CD4-positive, alpha-beta T cell (primary cell): ENCODE measurements at regions not wholly inside any gene's neighbourhood (a gene's known extent, or its start where the extent isn't known, plus 50 kb on each side); places are given as distances from the start of the nearest gene placed in this dataset.

Source experiments
- ATAC-seq: fragments of 200-7000 bp; cut with Tn5 transposase; one replicate; pipeline ENCODE4 v1.10.0; 2022; ENCODE audit warnings: mild to moderate bottlenecking; ENCODE audit not compliant: poor library complexity
- CTCF ChIA-PET: fragments of 350-600 bp; sonication (Branson Sonifier 250); formaldehyde crosslinking; loops from one replicate; lab custom pipeline; 2021; ENCODE audit warnings: antibody characterized with exemption, inconsistent platforms; lab: Charles Lee
- POLR2A ChIA-PET: fragments of 350-600 bp; sonication (Branson Sonifier 250); formaldehyde crosslinking; loops from one replicate; lab custom pipeline; 2021; ENCODE audit warnings: antibody characterized with exemption, inconsistent platforms; lab: Charles Lee
- DNase-seq, 14 experiments: peaks; one replicate each; pipeline ENCODE4 v3.0.0-alpha.2; 2013 to 2020; ENCODE audit warnings: mixed read lengths in 2 of 14
- H3K27ac ChIP-seq, 2 donors: one replicate each; pipeline versions ENCODE4 v1.5.1 to v1.7.0; 2013; ENCODE audit warnings: low read length in 2 of 2, low read depth in 1 of 2, mild to moderate bottlenecking in 1 of 2
- H3K27me3 ChIP-seq, 2 experiments: 1 replicate in 1 of 2; 2 replicates in 1 of 2; pipeline versions ENCODE4 v1.6.1 to v1.7.0; 2013; ENCODE audit warnings: low read length in 2 of 2, control low read depth in 1 of 2, mild to moderate bottlenecking in 1 of 2, moderate library complexity in 1 of 2; ENCODE audit not compliant: insufficient read depth in 2 of 2, control insufficient read depth in 1 of 2
- H3K36me3 ChIP-seq: one replicate; pipeline ENCODE4 v1.6.1; 2013; ENCODE audit warnings: low read length, control low read depth; ENCODE audit not compliant: insufficient read depth
- H3K4me1 ChIP-seq: one replicate; pipeline ENCODE4 v1.6.1; 2013; ENCODE audit warnings: low read length, control low read depth; ENCODE audit not compliant: insufficient read depth
- H3K4me3 ChIP-seq: one replicate; pipeline ENCODE4 v1.5.1; 2013; ENCODE audit warnings: mild to moderate bottlenecking, low read length, moderate library complexity
- H3K9me3 ChIP-seq, 2 experiments: 1 replicate in 1 of 2; 2 replicates in 1 of 2; pipeline versions ENCODE4 v1.6.1 to v1.7.0; 2013; ENCODE audit warnings: low read length in 2 of 2, mild to moderate bottlenecking in 2 of 2, control low read depth in 1 of 2, moderate library complexity in 1 of 2; ENCODE audit not compliant: control insufficient read depth in 1 of 2, insufficient read depth in 1 of 2
- H3K27ac Mint-ChIP-seq: one replicate; pipeline ENCODE4 v1.8.0; 2020; ENCODE audit warnings: mixed read lengths
- H3K27me3 Mint-ChIP-seq: one replicate; pipeline ENCODE4 v1.8.0; 2021; ENCODE audit warnings: mixed read lengths
- H3K36me3 Mint-ChIP-seq: one replicate; pipeline ENCODE4 v1.8.0; 2021; ENCODE audit warnings: low read depth, mixed read lengths
- H3K4me1 Mint-ChIP-seq: one replicate; pipeline ENCODE4 v1.8.0; 2021; ENCODE audit warnings: low read depth, mixed read lengths
- H3K4me3 Mint-ChIP-seq: one replicate; pipeline ENCODE4 v1.8.0; 2020; ENCODE audit warnings: mild to moderate bottlenecking, mixed read lengths
- H3K9me3 Mint-ChIP-seq: one replicate; pipeline ENCODE4 v1.8.0; 2020; ENCODE audit warnings: mixed read lengths
- intact Hi-C, 2 experiments: fragments of 100-400 bp; cut with DNase I in 1 of 2; cut with micrococcal nuclease in 1 of 2; formaldehyde crosslinking; loops; one replicate each; pipeline versions ENCODE4 v1.15.1 to v1.9.0; 2023 to 2025; cut with DNase I, micrococcal nuclease
- TF ChIP-seq, protein P1 (sequence below): fragments of 200-600 bp; IDR thresholded peaks from one replicate; pipeline ENCODE4 v1.8.0; 2022; ENCODE audit warnings: antibody characterized with exemption, mild to moderate bottlenecking

DNA sequence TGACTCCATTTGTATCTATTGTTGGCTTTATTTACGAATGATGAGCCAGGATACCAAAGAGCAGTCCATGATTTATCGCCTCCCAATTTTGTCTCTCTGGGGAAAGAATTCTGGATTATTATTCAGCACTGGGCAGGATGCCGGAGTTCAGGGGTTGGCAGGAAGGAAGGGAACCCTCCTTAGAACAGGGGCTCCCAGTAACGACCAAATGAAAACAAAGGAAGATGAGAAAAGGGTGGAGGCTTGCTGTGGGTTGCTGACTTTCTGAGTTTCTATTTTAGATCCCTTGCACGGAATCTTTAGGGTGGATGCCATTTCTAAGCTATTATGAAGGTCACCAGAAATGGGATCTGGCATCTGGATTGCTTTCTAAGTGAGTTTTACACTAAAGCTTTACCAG is 231.2 kb upstream of the LYPLAL1 start:
- Histone ChIP-seq H3K9me3 (peaks cover 0 to under 1% of the 10 kb centered on the region in 2 experiments), H3K27me3 (no peaks in the 10 kb centered on the region), H3K4me3 (no peak overlapping the region), H3K36me3 (no peaks in the 10 kb centered on the region), H3K27ac (no peak overlapping the region), H3K4me1 (no peaks in the 10 kb centered on the region)
- CTCF ChIA-PET: no interaction called here
- no peaks in the 10 kb centered on the region for H3K36me3 Mint-ChIP-seq
- no peak overlapping the region for H3K27ac Mint-ChIP-seq
- TF ChIP-seq, protein P1, sequence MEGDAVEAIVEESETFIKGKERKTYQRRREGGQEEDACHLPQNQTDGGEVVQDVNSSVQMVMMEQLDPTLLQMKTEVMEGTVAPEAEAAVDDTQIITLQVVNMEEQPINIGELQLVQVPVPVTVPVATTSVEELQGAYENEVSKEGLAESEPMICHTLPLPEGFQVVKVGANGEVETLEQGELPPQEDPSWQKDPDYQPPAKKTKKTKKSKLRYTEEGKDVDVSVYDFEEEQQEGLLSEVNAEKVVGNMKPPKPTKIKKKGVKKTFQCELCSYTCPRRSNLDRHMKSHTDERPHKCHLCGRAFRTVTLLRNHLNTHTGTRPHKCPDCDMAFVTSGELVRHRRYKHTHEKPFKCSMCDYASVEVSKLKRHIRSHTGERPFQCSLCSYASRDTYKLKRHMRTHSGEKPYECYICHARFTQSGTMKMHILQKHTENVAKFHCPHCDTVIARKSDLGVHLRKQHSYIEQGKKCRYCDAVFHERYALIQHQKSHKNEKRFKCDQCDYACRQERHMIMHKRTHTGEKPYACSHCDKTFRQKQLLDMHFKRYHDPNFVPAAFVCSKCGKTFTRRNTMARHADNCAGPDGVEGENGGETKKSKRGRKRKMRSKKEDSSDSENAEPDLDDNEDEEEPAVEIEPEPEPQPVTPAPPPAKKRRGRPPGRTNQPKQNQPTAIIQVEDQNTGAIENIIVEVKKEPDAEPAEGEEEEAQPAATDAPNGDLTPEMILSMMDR: no peak
- no peaks in the 10 kb centered on the region for H3K27me3 Mint-ChIP-seq
- H3K9me3 Mint-ChIP-seq: peaks cover 2% of the 10 kb centered on the region
- intact Hi-C loops: no loop called here
- ATAC-seq: no peak
- no peak for DNase-seq
- H3K4me1 Mint-ChIP-seq: no peaks in the 10 kb centered on the region
- POLR2A ChIA-PET: no interaction called here
- no peak overlapping the region for H3K4me3 Mint-ChIP-seq

DNA sequence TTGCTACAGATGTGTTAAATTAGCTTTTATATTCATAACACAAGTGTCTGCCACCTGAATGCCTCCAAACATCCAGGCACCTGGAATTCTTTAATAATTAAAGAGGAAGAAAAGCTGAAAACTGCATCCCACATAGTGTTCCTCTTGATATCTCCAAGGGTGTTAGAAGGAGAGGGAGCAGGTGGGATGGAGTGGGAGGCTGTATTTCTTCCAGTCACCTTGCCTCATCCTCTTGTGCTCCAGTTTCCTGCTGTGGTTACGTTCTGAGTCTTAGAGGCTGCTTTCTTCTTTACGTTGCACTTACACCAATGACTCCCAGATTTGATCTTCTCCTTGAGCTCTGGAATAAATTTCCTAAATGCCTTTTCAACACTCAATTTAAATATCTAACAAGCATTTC is 230.3 kb upstream of the LYPLAL1 start:
- intact Hi-C loops: no loop called here
- ChIA-PET CTCF (no interaction called here), POLR2A (no interaction called here)
- DNase-seq: no peak
- no peak overlapping the region for H3K27ac Mint-ChIP-seq
- no peak overlapping the region for H3K27ac ChIP-seq
- no peaks in the 10 kb centered on the region for H3K36me3 ChIP-seq
- no peaks in the 10 kb centered on the region for H3K27me3 Mint-ChIP-seq
- no peak for ATAC-seq
- H3K4me1 Mint-ChIP-seq: no peaks in the 10 kb centered on the region
- TF ChIP-seq, protein P1: no peak
- no peaks in the 10 kb centered on the region for H3K4me1 ChIP-seq
- H3K27me3 ChIP-seq: no peaks in the 10 kb centered on the region
- H3K9me3 Mint-ChIP-seq: peaks cover 5% of the 10 kb centered on the region
- no peak overlapping the region for H3K4me3 ChIP-seq
- no peaks in the 10 kb centered on the region for H3K36me3 Mint-ChIP-seq
- H3K4me3 Mint-ChIP-seq: no peak overlapping the region
- no peaks in the 10 kb centered on the region for H3K9me3 ChIP-seq

DNA sequence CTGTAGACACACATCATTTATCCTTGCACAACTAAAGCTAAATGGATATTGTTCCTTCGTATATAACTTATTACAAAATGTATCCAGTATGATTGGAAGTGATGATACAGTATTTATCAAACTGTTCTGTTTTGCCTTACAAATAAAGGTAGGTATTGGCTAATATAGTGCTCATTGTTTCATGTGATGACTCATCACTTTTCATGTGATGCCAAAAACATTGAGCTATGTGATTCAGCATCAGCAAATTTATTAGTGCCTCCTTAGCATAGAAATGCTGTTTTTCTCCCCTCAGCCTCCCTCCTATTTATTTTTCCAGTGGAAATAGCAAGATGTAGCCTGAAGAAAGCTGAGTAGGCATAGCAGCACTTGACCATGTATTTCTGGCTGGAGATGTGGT is 228.6 kb upstream of the LYPLAL1 start:
- no peaks in the 10 kb centered on the region for H3K4me1 ChIP-seq
- no peak overlapping the region for H3K27ac Mint-ChIP-seq
- no peaks in the 10 kb centered on the region for H3K36me3 ChIP-seq
- H3K27me3 ChIP-seq: no peaks in the 10 kb centered on the region
- H3K4me1 Mint-ChIP-seq: no peaks in the 10 kb centered on the region
- POLR2A ChIA-PET: no interaction called here
- no peak overlapping the region for H3K4me3 ChIP-seq
- H3K27me3 Mint-ChIP-seq: no peaks in the 10 kb centered on the region
- ATAC-seq: no peak
- no peak for DNase-seq
- no peaks in the 10 kb centered on the region for H3K9me3 ChIP-seq
- TF ChIP-seq, protein P1: no peak
- H3K9me3 Mint-ChIP-seq: peaks cover 8% of the 10 kb centered on the region
- H3K4me3 Mint-ChIP-seq: no peak overlapping the region
- CTCF ChIA-PET: no interaction called here
- no peaks in the 10 kb centered on the region for H3K36me3 Mint-ChIP-seq
- intact Hi-C loops: no loop called here
- H3K27ac ChIP-seq: no peak overlapping the region
